Ovary (tissue), 3 donors: ENCODE measurements at regions not wholly inside any gene's neighbourhood (a gene's known extent, or its start where the extent isn't known, plus 50 kb on each side); places are given as distances from the start of the nearest gene placed in this dataset.

ENCODE experiments used
- EP300 ChIP-seq: sonication (generic); formaldehyde crosslinking; IDR thresholded peaks from one replicate; pipeline ENCODE4 v1.6.1; 2017; ENCODE audit warnings: antibody characterized with exemption
- POLR2A ChIP-seq: fragments of 450-650 bp; IDR thresholded peaks from one replicate; pipeline ENCODE4 v1.6.1; 2017; ENCODE audit warnings: antibody characterized with exemption, mild to moderate bottlenecking, moderate library complexity
- TF ChIP-seq, protein P1 (sequence below), 3 donors: fragments of 450-650 bp in 2 of 3; fragments of 200-600 bp in 1 of 3; IDR thresholded peaks; one replicate each; pipeline versions ENCODE4 v1.5.1 to v1.8.0; 2016 to 2022; ENCODE audit warnings: antibody characterized with exemption in 3 of 3, mild to moderate bottlenecking in 1 of 3
- donor health status: DM: no; HTN: no; CAD: no.

DNA sequence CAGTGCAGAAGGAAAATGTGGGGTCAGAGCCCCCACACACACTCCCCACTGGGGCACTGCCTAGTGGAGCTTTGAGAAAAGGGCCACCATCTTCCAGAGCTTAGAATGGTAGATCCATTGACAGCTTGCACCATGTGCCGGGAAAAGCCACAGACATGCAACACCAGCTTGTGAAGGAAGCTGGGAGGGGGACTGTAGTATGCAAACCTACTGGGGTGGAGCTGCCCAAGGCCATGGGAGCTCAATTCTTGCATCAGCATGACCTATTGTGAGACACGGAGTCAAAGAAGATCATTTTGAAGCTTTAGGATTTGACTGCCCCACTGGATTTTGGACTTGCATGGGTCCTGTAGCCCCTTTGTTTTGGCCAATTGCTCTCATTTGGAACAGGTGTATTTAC lies 142.8 kb upstream of the ARHGEF9 start:
- TF ChIP-seq, protein P1, sequence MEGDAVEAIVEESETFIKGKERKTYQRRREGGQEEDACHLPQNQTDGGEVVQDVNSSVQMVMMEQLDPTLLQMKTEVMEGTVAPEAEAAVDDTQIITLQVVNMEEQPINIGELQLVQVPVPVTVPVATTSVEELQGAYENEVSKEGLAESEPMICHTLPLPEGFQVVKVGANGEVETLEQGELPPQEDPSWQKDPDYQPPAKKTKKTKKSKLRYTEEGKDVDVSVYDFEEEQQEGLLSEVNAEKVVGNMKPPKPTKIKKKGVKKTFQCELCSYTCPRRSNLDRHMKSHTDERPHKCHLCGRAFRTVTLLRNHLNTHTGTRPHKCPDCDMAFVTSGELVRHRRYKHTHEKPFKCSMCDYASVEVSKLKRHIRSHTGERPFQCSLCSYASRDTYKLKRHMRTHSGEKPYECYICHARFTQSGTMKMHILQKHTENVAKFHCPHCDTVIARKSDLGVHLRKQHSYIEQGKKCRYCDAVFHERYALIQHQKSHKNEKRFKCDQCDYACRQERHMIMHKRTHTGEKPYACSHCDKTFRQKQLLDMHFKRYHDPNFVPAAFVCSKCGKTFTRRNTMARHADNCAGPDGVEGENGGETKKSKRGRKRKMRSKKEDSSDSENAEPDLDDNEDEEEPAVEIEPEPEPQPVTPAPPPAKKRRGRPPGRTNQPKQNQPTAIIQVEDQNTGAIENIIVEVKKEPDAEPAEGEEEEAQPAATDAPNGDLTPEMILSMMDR (IDR thresholded peaks at IDR 0.05): no peak
- no peak for TF ChIP-seq POLR2A
- no peak for TF ChIP-seq EP300
